NT2/D1 (cell line): ENCODE measurements at regions not wholly inside any gene's neighbourhood (a gene's known extent, or its start where the extent isn't known, plus 50 kb on each side); places are given as distances from the start of the nearest gene placed in this dataset.

Experiments
- SUZ12 ChIP-seq: IDR thresholded peaks from 2 replicates; pipeline ENCODE4 v1.6.1; 2011; ENCODE audit not compliant: insufficient read length, insufficient read depth; ENCODE audit errors: extremely low read depth
- YY1 ChIP-seq: IDR thresholded peaks from 2 replicates; pipeline ENCODE4 v1.6.1; 2011; ENCODE audit not compliant: insufficient read length, insufficient read depth
- ZNF274 ChIP-seq: IDR thresholded peaks from 2 replicates; pipeline ENCODE4 v1.6.1; 2011; ENCODE audit warnings: mild to moderate bottlenecking, low read depth, low read length

DNA sequence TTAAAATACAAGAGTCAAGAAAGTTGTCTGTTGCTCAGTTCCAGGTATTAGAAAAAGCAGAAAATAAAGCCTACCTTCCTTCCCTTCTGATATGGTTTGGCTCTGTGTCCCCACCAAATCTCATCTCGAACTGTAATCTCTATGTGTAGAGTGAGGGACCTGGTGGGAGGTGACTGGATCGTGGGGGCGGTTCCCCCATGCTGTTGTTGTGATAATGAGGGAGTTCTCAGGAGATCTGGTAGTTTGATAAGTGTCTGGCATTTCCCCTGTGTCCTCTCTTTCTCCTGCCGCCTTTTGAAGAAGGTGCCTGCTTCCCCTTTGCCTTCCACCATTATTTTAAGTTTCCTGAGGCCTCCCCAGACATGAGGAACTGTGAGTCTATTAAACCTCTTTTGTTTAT, 288.8 kb upstream of the LMCD1 start:
- no peak for TF ChIP-seq YY1
- TF ChIP-seq ZNF274 = no peak
- no peak for TF ChIP-seq SUZ12
